MM.1S (cell line): ENCODE measurements at regions not wholly inside any gene's neighbourhood (a gene's known extent, or its start where the extent isn't known, plus 50 kb on each side); places are given as distances from the start of the nearest gene placed in this dataset.

Experiments used
- CTCF ChIP-seq: fragments of 300-600 bp; sonication (generic); IDR thresholded peaks from 2 replicates; pipeline ENCODE4 v1.5.1; 2016; ENCODE audit warnings: antibody characterized with exemption, low read length, mixed read lengths
- EZH2 ChIP-seq: fragments of 300-600 bp; sonication (generic); optimal IDR thresholded peaks from 2 replicates; pipeline ENCODE3; 2017; ENCODE audit warnings: low read depth, mild to moderate bottlenecking, antibody characterized with exemption, low read length, mixed read lengths
- EZH2phosphoT487 ChIP-seq: fragments of 300-600 bp; sonication (generic); IDR thresholded peaks from 2 replicates; pipeline ENCODE4 v1.6.1; 2018; ENCODE audit warnings: antibody characterized with exemption, low read length

- TF ChIP-seq EZH2 (no peak), CTCF (no peak), EZH2phosphoT487 (no peak)
Measured at GRCh38 chr18:73691118-73691517, 456.5 kb downstream of the FBXO15 start.
